HK-2 (cell line): ENCODE measurements at regions not wholly inside any gene's neighbourhood (a gene's known extent, or its start where the extent isn't known, plus 50 kb on each side); places are given as distances from the start of the nearest gene placed in this dataset.

Experiments
- DNase-seq: peaks from one replicate; pipeline ENCODE4 v3.0.0-alpha.2; 2018; ENCODE audit not compliant: unreplicated experiment

DNA sequence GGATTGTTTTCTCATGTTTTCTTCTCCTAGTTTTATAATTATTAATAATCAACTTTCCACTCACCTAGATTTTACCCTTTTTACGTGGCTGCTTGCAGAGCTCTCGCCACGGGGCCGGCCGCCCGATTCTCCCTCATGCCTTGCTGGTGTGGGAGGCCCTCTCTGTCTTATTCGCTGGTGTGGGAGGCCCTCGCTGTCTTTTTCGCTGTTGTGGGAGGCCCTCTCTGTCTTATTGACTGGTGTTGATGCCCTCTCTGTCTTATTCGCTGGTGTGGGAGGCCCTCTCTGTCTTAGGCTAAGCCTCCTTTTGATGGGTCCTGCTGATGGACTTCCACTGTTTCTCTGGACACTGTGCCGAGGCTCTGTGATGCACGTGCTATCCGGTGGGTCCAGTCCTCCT is 161.3 kb upstream of the IRX2 start:
- no peak for DNase-seq

DNA sequence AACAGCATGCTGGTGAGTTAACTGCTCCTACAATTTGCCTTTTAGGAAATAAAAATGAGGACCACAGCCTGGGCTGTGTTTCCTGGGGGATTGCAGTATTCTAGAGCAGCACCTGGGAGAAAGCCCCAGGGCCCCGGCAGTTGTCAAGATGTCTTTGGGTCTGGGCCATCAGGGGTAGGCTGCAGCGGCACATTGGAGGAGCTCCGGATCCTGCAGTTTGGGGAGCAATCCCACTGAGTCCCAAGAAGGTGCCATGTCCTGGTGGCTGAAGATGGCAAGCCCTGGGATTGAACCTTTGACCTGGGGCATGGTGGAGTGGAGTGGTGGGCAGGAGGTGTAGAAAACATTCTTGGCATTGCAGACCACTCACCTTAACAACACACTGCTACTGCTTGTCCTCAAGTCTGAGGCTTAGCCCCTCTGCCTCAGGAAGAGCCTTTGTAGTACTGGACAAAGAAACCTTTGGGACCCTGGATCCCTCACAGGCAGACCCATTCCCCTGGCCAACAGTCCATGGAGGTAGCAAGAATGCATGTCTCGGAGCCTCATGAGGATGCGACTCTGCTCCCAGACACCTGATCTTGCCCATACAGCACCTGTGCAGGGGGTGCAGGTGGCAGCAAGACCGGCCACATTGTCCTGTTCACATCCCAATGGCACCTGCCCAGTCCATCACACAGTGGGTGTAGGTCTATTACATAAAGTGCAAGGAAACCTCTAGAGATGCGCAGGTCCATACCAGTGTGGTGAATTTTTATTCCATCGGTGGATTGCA is 159.1 kb upstream of the IRX2 start:
- DNase-seq, result no peak

DNA sequence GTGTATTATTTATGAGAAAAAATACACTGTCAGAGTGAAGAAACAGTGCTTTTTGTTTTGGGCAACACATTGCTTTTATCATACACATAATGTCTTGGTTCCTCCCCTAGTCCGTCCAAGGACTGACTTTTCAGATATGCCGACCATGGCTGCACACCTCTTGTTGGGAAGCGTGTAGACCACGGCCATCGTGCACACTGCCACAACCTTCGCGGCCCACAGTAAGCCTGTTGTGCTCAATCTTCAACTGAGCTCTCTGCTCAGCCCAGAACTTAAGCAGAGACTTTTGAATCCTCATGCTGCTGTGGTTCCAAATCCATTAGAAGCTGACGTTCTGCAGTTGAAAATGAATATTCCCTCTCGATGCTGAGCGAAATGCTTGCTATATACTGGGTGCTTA is 157.6 kb upstream of the IRX2 start:
- no peak for DNase-seq

DNA sequence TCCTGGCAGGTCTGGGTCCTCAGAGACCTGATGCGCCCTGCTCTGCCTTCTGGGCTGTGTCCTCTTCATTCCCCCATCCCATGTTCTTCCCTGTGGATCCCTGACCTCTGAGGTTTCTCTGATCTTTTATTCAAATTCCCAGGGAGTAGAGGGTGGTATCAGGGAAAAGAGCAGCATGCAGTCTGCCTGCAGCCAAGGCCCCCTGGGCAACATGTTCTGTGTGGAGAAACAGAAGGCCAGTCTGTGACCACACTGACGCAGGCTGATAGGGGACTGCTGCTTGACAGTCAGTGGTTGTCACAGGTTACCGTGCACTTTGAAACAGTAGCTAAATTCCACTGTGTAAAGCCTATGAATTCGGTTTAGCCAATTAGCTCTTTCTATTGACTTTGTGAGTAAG is 156.6 kb upstream of the IRX2 start:
- DNase-seq, result no peak

DNA sequence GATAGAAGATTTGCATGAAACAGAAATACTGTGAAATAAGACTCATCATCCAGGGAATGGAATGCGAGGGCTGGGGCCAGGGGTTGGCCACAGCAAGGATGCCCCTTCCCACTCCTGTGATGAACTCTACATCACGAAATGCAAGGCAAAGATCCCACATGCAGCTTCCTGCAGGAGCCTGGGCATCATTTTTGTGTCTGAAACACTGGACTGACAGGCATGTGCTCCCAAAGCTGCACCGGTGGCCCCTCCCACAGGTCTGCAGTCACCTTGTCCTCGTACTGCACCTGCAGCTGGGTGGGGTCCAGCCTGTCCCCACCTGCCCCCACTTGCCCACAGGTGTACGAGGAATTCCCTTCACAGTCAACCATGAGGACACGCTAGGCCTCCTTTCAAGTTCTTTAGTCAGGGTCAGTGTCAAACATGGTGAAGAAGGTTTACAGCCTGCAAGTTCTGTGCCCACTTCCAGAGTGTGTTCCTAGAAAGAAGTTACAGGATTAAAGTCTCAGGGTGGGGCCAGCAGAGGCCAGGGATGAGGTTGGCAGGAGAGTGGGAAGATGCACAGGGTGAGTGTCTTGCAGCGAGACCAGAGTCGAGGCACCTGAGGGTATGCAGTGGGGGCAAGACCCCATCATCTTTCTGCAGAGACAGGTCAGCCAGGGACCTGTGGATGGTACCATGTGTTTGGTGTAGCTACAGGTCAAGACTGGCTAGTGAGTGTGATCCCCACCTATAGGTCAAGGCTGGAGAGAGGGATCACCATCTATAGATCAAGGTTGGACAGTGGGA is 155.0 kb upstream of the IRX2 start:
- DNase-seq, result no peak

DNA sequence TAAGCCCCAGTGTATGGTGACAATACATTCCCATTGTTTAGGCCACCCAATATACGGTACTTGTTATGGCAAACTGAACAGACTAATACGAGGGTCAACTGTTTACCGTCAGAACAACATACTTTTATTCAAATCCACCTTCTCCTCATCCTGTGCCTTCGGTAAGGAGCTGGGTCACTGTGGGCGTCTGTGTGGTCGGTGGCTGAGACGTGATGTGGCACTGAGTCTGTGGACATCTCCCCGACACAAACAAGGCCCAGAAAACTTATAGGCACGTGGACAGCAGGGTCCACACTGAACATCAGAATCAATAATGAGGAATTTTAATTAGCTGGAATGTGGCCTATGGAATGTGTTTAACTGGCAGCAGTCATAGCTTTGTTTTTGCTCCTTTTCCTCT is 154.3 kb upstream of the IRX2 start:
- no peak for DNase-seq

DNA sequence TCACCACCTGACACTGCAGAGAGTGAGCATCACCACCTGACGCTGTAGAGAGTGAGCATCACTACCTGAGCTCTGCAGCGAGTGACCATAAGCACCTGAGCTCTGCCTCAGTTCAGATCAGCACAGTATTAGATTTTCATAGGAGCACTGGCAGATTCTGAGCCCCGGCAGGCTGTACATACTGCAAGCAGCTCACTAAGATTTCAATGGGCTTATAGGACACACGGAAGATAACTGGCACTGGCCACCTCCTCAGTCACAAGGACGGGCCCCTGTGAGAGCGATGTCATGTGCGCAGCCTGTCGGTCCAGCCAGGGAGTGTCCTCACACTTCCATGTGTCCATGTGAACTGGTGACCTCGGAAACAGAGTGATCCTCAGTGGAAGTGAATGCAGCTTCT is 153.5 kb upstream of the IRX2 start:
- no peak for DNase-seq

DNA sequence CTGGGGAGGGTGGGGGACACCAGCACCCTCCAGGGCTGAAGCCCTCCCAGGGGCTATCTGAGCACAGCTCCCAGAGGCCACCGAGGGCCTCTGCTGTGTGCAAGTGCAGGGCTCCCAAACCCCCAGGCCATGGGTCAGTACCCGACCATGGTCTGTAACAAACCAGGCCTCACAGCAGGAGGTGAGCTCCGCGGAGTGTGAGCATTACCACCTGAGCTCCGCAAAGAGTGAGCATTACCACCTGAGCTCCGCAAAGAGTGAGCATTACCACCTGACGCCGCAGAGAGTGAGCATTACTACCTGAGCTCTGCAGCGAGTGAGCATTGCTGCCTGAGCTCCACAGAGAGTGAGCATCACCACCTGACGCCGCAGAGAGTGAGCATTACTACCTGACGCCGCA is 152.9 kb upstream of the IRX2 start:
- no peak for DNase-seq

DNA sequence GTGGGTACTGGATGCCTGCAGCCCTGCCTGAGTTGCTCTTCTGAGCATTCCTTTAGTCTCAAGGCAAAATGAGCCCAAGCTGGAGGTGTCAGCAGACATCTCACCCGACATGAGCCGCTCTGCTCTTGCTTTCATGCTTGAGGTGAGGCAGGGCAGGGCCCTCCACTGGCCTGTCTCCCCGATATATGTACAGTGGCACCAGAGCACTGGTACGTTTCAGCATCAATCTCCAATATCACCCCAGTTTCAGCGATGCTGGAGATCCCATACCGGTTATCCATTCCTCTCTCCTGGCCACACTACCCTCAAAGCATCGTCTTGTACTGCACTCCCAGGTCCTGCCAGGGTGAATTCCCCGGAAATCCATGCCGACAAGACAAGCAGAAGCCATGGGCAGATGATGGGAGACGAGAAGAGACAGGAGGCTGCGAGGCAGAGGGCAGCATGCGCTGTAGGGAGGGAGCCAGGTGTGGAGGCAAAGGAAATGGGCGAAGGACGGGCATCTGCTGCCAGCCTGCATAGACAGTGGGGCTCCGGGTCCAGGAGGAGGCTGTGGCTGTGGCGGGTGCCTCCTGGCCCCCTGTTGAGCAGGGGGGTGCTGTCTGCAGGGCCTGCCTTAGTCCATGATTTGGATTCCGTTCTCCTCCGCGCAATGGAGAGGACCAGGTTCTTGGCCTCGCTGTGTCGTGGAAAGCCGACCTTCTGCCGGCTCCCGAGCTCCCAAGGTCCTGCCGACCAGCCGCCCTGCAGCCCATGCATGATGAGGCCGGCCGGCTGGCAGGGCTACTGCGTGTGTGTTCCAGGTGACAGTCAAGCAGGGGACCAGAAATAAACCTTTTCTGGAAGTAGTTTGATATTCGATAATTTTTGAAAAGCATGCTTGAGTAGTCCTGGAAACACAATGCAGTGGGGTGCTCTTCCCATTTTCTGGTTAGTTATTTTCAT is 152.2 kb upstream of the IRX2 start:
- no peak for DNase-seq

DNA sequence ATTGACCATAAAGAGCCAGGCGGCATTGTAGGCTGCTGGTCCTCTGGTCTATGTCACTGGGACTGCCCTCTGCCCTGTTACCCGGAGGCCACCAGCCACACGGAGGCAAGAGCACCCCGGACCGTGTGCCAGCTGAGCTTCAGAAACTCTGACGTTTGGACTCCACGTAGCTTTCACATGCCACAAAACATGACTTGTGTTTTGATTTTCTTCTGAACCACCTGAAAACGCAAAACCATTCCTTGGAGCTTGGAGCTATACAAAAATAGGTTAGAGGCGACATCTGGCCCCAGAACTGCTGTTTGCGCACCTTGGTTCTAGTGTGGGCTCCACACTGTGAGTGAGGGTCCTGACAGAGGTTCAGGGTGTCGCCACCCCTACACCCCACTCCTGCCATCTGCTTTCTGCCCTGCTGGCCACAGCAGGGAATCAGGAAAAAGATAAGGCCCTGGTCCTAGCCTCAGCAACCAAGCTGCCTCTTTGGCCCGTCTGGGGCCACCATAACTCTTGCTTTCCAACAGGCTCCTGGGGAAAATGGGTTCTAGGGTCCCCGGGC is 151.3 kb upstream of the IRX2 start:
- no peak for DNase-seq

DNA sequence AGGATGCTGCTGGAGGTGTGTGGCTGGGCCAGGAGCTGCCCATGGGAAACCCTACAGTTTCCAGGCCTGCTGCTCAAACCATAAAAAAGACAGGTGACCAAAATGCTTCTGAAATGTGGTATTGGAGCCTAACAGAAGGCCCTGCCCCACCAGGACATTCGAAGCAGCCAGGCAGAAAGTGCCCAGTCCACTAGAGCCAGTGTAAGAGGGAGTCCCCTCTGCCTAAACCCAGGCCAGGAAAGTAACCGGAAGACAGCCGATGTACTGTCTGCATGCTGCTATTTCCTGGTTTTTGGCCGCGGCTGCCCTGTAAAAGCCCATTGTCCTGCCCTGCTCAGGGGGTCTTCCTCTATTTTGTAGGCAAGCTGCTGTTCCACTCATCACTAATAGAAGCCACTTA is 150.7 kb upstream of the IRX2 start:
- no peak for DNase-seq

DNA sequence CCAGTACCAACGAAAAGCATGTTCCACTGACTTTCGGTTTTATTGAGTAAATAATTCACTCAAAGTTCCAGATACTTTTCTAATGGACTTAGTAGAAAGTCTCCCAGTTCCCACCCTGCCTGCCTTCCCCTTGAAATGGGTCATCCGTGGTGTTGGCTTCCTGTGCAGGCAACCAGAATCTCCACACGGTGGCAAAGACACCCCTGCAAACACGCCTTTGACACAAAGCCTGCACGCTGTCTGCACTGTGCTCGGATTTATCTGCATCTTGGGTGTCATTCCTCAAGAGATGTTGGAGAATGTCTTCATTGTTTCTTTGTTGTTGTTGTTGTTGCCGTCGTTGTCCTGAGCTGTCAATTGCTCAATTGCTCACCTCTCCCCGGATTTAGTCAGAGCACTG is 150.0 kb upstream of the IRX2 start:
- DNase-seq, result no peak

DNA sequence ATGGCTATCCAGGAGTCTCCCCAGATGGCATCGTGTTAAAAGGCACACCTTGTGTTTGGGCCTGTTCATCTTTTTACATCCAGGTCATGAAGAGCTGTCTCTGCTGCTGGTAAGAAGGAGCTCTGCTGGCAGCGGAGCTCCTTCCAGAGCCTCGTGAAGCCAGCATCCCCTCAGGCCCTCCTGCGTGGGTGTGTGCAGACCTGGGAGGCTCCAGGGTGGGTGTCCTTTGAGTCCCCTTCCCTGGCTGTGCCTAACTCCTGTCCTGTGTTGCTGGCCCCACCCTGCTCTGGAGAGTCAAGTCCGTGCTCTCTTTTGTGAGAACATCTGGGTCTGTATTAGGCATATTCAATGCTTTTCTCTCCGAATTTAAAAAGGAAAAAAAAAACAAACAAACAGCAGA is 149.6 kb upstream of the IRX2 start:
- no peak for DNase-seq

DNA sequence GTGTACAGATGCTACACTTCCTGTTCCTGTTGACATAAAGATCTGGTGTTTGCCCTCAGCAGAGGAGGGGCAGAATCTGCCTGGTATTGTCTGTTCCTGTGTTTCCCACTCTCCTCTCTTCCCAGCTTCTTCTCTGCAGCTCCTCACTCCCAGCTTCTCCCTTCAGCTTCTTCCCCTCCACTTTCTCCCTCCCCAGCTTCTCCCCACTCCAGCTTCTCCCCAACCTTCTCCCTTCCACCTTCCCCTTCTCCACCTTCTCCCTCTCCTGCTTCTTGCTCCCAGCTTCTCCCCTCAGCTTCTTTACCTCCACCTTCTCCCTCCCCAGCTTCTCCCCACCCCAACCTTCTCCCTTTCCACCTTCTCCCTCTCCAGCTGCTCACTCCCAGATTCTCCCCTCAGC is 148.9 kb upstream of the IRX2 start:
- no peak for DNase-seq

DNA sequence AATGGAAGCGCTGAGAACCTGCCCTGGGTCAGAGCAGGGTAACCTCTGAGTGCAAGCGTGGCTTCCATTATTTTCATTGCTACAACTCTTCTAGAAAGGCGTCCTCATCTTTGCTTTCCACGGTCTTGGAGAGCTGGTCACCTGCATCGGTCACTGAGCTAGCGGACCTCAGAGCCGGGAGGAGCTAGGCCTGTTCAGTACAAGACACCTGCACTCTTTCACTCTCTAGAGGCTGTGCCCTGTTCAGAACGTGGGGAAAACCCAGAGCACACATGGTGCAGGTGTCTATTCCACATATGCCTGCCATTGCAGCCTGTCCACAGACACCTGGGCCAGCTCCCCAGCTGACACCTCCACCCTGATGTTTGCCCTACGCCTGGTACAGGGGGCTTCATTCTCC is 147.8 kb upstream of the IRX2 start:
- DNase-seq, result no peak

DNA sequence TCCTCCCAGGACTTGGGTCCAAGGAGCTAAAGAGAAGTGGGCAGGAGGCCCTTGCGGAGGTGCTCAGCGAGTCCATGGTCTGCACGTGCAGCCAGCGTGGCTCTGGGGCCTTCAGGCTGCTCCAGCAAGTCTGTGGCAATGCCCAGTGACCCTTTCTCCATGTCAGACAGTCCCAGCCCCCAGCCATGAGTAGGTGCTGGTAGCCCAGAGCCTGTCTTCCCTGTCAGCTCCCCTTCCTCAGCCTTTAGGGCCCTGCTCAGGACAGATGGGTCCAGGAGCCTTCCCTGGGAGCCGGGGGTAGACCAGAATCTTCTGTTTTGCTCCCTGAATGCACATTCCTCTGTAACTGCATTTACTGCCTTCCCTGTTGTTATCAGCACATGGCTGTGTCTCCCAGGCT is 147.2 kb upstream of the IRX2 start:
- no peak for DNase-seq

DNA sequence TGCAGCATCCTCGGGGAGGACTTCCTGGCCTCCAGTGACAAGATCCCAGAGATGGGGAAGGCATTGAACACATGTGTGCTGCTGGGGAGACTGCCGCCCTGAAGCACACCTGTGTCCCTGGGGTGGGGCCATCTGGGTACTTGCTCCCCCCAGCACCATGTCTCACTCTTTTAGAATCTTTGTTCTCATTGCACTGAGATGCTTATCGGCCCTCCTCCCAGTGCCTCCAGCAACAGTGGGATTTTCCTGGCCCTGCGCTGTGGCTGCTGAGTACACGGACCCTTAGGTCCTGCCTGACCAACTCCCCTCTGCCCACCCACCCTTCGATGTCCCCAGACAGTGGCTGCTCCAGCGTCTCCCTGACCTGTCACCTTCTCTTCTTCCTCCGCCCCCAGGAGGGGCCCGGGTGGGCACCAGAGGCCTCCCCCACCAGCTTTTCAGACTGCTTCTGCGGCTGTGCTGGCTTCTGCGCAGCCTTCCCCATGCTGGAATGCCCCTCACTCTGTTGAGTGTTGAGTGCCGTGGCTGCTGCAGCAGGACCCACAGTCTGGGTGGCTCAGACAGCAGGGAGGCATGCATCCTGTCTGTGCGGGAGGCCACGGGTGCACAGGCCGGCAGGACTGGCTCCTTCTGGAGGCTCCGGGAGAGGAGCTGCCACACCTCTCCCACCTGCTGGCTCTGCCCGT is 145.9 kb upstream of the IRX2 start:
- DNase-seq, result no peak

DNA sequence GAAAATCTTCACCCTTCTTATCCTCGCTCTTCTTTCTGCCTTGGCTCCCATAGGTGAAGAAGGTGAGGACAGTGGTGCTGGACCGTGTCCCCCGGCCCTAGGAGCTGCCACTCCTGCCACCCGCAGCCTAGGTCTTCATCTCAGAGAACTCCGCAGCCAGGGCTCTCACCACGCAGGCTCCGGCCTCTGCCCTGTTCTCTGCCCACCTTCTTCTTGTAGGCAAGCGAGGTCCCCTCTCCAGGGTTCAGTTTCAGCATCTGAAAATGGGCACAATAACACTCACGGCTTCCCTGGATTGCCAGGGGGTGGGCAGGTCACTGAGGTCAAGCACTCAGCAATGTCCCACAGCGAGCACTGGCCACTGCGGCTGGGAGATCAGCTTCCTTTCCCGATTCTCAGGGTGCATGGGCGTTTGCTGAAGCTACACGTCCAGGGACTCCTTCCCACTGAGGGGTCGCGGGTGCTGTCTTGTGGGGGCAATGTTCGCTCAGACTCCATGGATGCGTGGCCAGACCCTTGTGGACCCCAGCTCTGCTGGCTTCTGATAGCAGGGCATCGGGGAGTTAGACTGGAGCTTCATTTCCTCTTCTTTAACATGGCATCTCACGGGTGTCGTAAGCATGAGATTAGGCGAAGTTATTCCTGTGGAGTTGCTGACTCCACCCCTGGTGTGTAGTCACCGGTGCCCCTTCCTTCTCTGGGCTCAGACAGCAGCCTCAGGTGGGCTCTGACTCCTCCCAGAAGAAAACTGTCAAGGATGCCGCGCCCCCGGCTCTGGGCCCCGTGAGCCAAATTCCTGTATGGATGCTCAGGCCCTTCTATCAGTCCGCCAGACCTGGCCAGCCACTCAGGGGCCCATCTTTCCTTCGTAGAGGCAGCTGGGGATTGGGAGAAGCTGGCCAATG is 145.1 kb upstream of the IRX2 start:
- no peak for DNase-seq

DNA sequence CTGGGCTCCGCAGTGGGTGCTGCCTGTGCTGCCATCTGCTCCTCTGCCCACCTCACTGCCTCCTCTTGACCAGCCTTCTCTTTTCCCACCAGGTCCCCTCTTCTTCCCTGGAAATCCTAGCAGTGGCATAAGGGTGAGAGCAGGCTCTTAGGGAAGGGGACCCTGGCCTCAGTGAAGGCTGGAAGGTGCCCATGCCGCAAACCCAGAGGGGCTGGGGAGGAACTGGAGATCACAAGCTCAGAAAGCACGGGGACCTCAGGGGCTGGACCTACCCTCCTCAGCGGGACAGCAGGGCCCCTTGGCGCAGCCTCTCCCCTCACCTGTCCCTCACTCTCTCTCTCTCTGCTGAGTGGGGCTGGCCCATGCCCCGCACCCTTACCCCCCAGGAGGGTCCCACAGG is 144.4 kb upstream of the IRX2 start:
- no peak for DNase-seq

DNA sequence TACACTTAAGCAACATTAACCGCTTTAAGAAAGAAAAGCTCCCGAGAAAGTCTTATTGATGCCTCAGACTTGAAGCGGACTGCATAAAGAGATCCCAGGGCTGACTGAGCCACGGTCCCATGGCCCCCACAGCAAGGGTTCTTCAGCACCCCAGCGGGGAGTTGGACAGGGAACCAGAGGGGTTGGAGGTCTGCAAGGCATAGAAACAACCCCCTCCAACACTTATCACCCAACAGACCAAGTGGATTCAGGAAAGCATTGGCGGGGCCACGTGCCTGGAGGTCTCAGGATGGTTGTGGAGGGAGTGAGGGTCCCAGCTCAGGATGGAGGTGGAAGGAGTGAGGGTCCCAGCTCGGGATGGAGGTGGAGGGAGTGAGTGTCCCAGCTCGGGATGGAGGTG is 143.7 kb upstream of the IRX2 start:
- no peak for DNase-seq
